T-cell (primary cell): ENCODE measurements at regions not wholly inside any gene's neighbourhood (a gene's known extent, or its start where the extent isn't known, plus 50 kb on each side); places are given as distances from the start of the nearest gene placed in this dataset.

Source experiments
- ATAC-seq, 4 experiments: fragments of 200-7000 bp in 3 of 4; fragments of 150-1000 bp in 1 of 4; cut with Tn5 transposase; replicated peaks in 1 of 4; 1 replicate in 3 of 4; 2 replicates in 1 of 4; pipeline ENCODE4 v1.10.0; 2021; ENCODE audit warnings: moderate library complexity in 3 of 4, mild to moderate bottlenecking in 2 of 4, moderate number of reproducible peaks in 1 of 4
- CTCF ChIA-PET, 2 donors: fragments of 300-600 bp; sonication (Branson Sonifier 250); formaldehyde crosslinking; loops; one replicate each; lab custom pipeline; 2022; ENCODE audit warnings: antibody characterized with exemption in 2 of 2; lab: Charles Lee
- POLR2A ChIA-PET, 2 donors: fragments of 300-600 bp; sonication (Branson Sonifier 250); formaldehyde crosslinking; loops; one replicate each; lab custom pipeline; 2022; ENCODE audit warnings: antibody characterized with exemption in 2 of 2; lab: Charles Lee
- DNase-seq, 35 experiments: peaks; one replicate each; pipeline versions ENCODE4 v3.0.0 to v3.0.0-alpha.2; 2013 to 2023
- H3K27ac ChIP-seq: one replicate; pipeline ENCODE4 v1.5.1; 2013; ENCODE audit warnings: low read length
- H3K27me3 ChIP-seq, 2 experiments: replicated peaks in 1 of 2; 1 replicate in 1 of 2; 2 replicates in 1 of 2; pipeline versions ENCODE4 v1.6.1 to v1.7.0; 2013; ENCODE audit warnings: low read length in 1 of 2, mixed read lengths in 1 of 2; ENCODE audit not compliant: control insufficient read depth in 2 of 2, insufficient read depth in 2 of 2; ENCODE audit errors: extremely low read depth in 1 of 2
- H3K36me3 ChIP-seq, 2 donors: 1 replicate in 1 of 2; 2 replicates in 1 of 2; pipeline versions ENCODE4 v1.6.1 to v1.7.0; 2013; ENCODE audit warnings: low read length in 1 of 2; ENCODE audit not compliant: control insufficient read depth in 2 of 2, insufficient read depth in 1 of 2; ENCODE audit errors: extremely low read depth in 1 of 2
- H3K4me1 ChIP-seq, 2 experiments: 1 replicate in 1 of 2; 2 replicates in 1 of 2; pipeline versions ENCODE4 v1.6.1 to v1.7.0; 2013; ENCODE audit warnings: low read length in 2 of 2, mixed read lengths in 1 of 2; ENCODE audit not compliant: insufficient read depth in 2 of 2, control insufficient read depth in 1 of 2; ENCODE audit errors: extremely low read depth in 1 of 2
- H3K4me3 ChIP-seq, 2 donors: 1 replicate in 1 of 2; 2 replicates in 1 of 2; pipeline versions ENCODE4 v1.5.1 to v1.7.0; 2013; ENCODE audit warnings: mild to moderate bottlenecking in 2 of 2, low read length in 1 of 2, moderate library complexity in 1 of 2; ENCODE audit not compliant: control insufficient read depth in 1 of 2; ENCODE audit errors: extremely low read depth in 1 of 2
- H3K9me3 ChIP-seq: 2 replicates; pipeline ENCODE4 v1.7.0; 2013
- H3K27ac Mint-ChIP-seq, 2 donors: one replicate each; pipeline ENCODE4 v1.8.0; 2020 to 2021; ENCODE audit warnings: mild to moderate bottlenecking in 2 of 2, mixed read lengths in 2 of 2
- H3K27me3 Mint-ChIP-seq, 2 donors: one replicate each; pipeline ENCODE4 v1.8.0; 2021 to 2022; ENCODE audit warnings: mixed read lengths in 2 of 2
- H3K36me3 Mint-ChIP-seq: one replicate; pipeline ENCODE4 v1.8.0; 2021; ENCODE audit warnings: mixed read lengths
- H3K4me1 Mint-ChIP-seq, 3 donors: one replicate each; pipeline ENCODE4 v1.8.0; 2020 to 2022; ENCODE audit warnings: mixed read lengths in 3 of 3, mild to moderate bottlenecking in 1 of 3
- H3K4me3 Mint-ChIP-seq, 3 donors: one replicate each; pipeline ENCODE4 v1.8.0; 2020 to 2022; ENCODE audit warnings: mild to moderate bottlenecking in 3 of 3, mixed read lengths in 3 of 3, moderate library complexity in 3 of 3
- H3K9me3 Mint-ChIP-seq, 3 donors: one replicate each; pipeline ENCODE4 v1.8.0; 2020 to 2022; ENCODE audit warnings: mixed read lengths in 3 of 3
- WGBS: methylation state at CpG from one replicate; pipeline ENCODE4 v1.1.5; 2013; ENCODE audit warnings: missing lambda C conversion rate; ENCODE audit not compliant: insufficient coverage; 5-methylcytosine and 5-hydroxymethylcytosine counted together

GRCh38 chr3:31356941-31357340 lies 175.8 kb upstream of the STT3B start:
- no peaks in the 10 kb centered on the region for H3K9me3 ChIP-seq
- DNase-seq, result no peak
- no peaks in the 10 kb centered on the region for H3K36me3 Mint-ChIP-seq
- no peak for ATAC-seq
- no peaks in the 10 kb centered on the region for H3K27me3 ChIP-seq
- WGBS, result 100% methylated on average over 3 of the region's 9 CpGs
- H3K9me3 Mint-ChIP-seq, result peaks cover 3 to 9% (median 6%) of the 10 kb centered on the region in 3 donors
- CTCF ChIA-PET, result no interaction called here
- H3K36me3 ChIP-seq, result no peaks in the 10 kb centered on the region
- no peak overlapping the region for H3K27ac ChIP-seq
- H3K27ac Mint-ChIP-seq, result no peak overlapping the region
- no peak overlapping the region for H3K4me3 Mint-ChIP-seq
- POLR2A ChIA-PET, result no interaction called here
- H3K27me3 Mint-ChIP-seq, result no peaks in the 10 kb centered on the region
- no peak overlapping the region for H3K4me3 ChIP-seq
- peaks cover 0 to 3% of the 10 kb centered on the region in 2 experiments for H3K4me1 ChIP-seq
- H3K4me1 Mint-ChIP-seq, result peaks cover 22 to 36% (median 34%) of the 10 kb centered on the region in 3 donors

- Mint-ChIP-seq H3K27me3 (no peaks in the 10 kb centered on the region), H3K9me3 (peaks cover 3 to 6% (median 6%) of the 10 kb centered on the region in 3 donors), H3K36me3 (no peaks in the 10 kb centered on the region), H3K27ac (peak overlapping the region; percentile 2 to 6), H3K4me1 (peaks cover 24 to 39% (median 38%) of the 10 kb centered on the region in 3 donors), H3K4me3 (no peak overlapping the region)
- Histone ChIP-seq H3K4me1 (peaks cover 0 to 3% of the 10 kb centered on the region in 2 experiments), H3K9me3 (no peaks in the 10 kb centered on the region), H3K36me3 (no peaks in the 10 kb centered on the region), H3K27me3 (no peaks in the 10 kb centered on the region), H3K27ac (no peak overlapping the region), H3K4me3 (no peak overlapping the region)
- ChIA-PET POLR2A (no interaction called here), CTCF (no interaction called here)
- 73% methylated on average over 1 of the region's 2 CpGs for WGBS
- ATAC-seq, result peak in 1 of 4 experiments; percentile 36
- DNase-seq, result no peak
Observed at GRCh38 chr3:31357451-31357850, 175.3 kb upstream of the STT3B start.

GRCh38 chr3:31358473-31359070 lies 174.2 kb upstream of the STT3B start:
- Histone ChIP-seq H3K27me3 (no peaks in the 10 kb centered on the region), H3K36me3 (no peaks in the 10 kb centered on the region), H3K4me1 (peaks cover 0 to 3% of the 10 kb centered on the region in 2 experiments), H3K9me3 (no peaks in the 10 kb centered on the region), H3K27ac (no peak overlapping the region), H3K4me3 (no peak overlapping the region)
- ChIA-PET POLR2A (no interaction called here), CTCF (no interaction called here)
- no peak for DNase-seq
- ATAC-seq, result peak in 1 of 4 experiments; percentile 45
- WGBS, result no CpG with 5 or more reads among the region's 1 CpG
- H3K4me3 Mint-ChIP-seq, result no peak overlapping the region
- no peaks in the 10 kb centered on the region for H3K36me3 Mint-ChIP-seq
- no peak overlapping the region for H3K27ac Mint-ChIP-seq
- H3K27me3 Mint-ChIP-seq, result no peaks in the 10 kb centered on the region
- H3K4me1 Mint-ChIP-seq, result peaks cover 24 to 39% (median 38%) of the 10 kb centered on the region in 3 donors
- peaks cover 3 to 6% (median 4%) of the 10 kb centered on the region in 3 donors for H3K9me3 Mint-ChIP-seq

GRCh38 chr3:31361371-31362273 lies 171.1 kb upstream of the STT3B start:
- Mint-ChIP-seq H3K27ac (no peak overlapping the region), H3K27me3 (no peaks in the 10 kb centered on the region), H3K4me1 (peaks cover 30 to 50% (median 48%) of the 10 kb centered on the region in 3 donors), H3K4me3 (no peak overlapping the region), H3K9me3 (no peaks in the 10 kb centered on the region), H3K36me3 (no peaks in the 10 kb centered on the region)
- Histone ChIP-seq H3K4me3 (no peak overlapping the region), H3K4me1 (peaks cover 0 to 3% of the 10 kb centered on the region in 2 experiments), H3K36me3 (no peaks in the 10 kb centered on the region), H3K27ac (no peak overlapping the region), H3K27me3 (no peaks in the 10 kb centered on the region), H3K9me3 (no peaks in the 10 kb centered on the region)
- DNase-seq, result no peak
- ATAC-seq, result no peak
- ChIA-PET POLR2A (interaction anchor here in 1 of 2 donors (0.6 kb wide), 2 partner anchors 53 to 223 kb away, joined by 3 to 4 read pairs; no protein-coding TSS in a partner anchor), CTCF (no interaction called here)
- no CpG with 5 or more reads among the region's 6 CpGs for WGBS

- no peaks in the 10 kb centered on the region for H3K27me3 Mint-ChIP-seq
- H3K27ac Mint-ChIP-seq, result no peak overlapping the region
- WGBS, result 80% methylated on average over 1 of the region's 1 CpG
- H3K4me3 Mint-ChIP-seq, result no peak overlapping the region
- DNase-seq (no peak), ATAC-seq (no peak)
- Histone ChIP-seq H3K27me3 (no peaks in the 10 kb centered on the region), H3K36me3 (no peaks in the 10 kb centered on the region), H3K27ac (no peak overlapping the region), H3K9me3 (no peaks in the 10 kb centered on the region), H3K4me3 (no peak overlapping the region), H3K4me1 (no peaks in the 10 kb centered on the region)
- H3K9me3 Mint-ChIP-seq, result no peaks in the 10 kb centered on the region
- H3K4me1 Mint-ChIP-seq, result peaks cover 18 to 29% (median 28%) of the 10 kb centered on the region in 3 donors
- ChIA-PET POLR2A (interaction anchor here in 1 of 2 donors (0.5 kb wide), 1 partner anchor 9 kb away, joined by 8 read pairs; no protein-coding TSS in a partner anchor), CTCF (no interaction called here)
- no peaks in the 10 kb centered on the region for H3K36me3 Mint-ChIP-seq
Observed at GRCh38 chr3:31364188-31364587, 168.5 kb upstream of the STT3B start.

GRCh38 chr3:31364711-31365110 lies 168.0 kb upstream of the STT3B start:
- Histone ChIP-seq H3K27ac (no peak overlapping the region), H3K4me1 (no peaks in the 10 kb centered on the region), H3K9me3 (no peaks in the 10 kb centered on the region), H3K27me3 (no peaks in the 10 kb centered on the region), H3K4me3 (no peak overlapping the region), H3K36me3 (no peaks in the 10 kb centered on the region)
- no peaks in the 10 kb centered on the region for H3K27me3 Mint-ChIP-seq
- H3K4me3 Mint-ChIP-seq, result no peak overlapping the region
- CTCF ChIA-PET, result no interaction called here
- H3K27ac Mint-ChIP-seq, result no peak overlapping the region
- DNase-seq (no peak), ATAC-seq (no peak)
- H3K4me1 Mint-ChIP-seq, result peaks cover 18 to 29% (median 28%) of the 10 kb centered on the region in 3 donors
- no peaks in the 10 kb centered on the region for H3K36me3 Mint-ChIP-seq
- POLR2A ChIA-PET, result interaction anchor here (0.5 kb wide), 2 partner anchors 10 to 1024 kb away, joined by 5 to 8 read pairs; no protein-coding TSS in a partner anchor
- H3K9me3 Mint-ChIP-seq, result no peaks in the 10 kb centered on the region
